Right lobe of liver (tissue), 6 donors: ENCODE measurements at regions not wholly inside any gene's neighbourhood (a gene's known extent, or its start where the extent isn't known, plus 50 kb on each side); places are given as distances from the start of the nearest gene placed in this dataset.

ENCODE experiments used
- ATAC-seq, 4 donors: fragments of 200-7000 bp; cut with Tn5 transposase; one replicate each; pipeline ENCODE4 v1.9.1; 2020; ENCODE audit warnings: mild to moderate bottlenecking in 4 of 4, moderate library complexity in 4 of 4
- DNase-seq, 3 donors: peaks; one replicate each; pipeline ENCODE4 v3.0.0-alpha.2; 2020
- H3K27ac ChIP-seq, 3 donors: fragments of 200-600 bp; one replicate each; pipeline ENCODE4 v1.8.0; 2022
- H3K27me3 ChIP-seq, 2 donors: fragments of 200-600 bp; one replicate each; pipeline ENCODE4 v1.8.0; 2022
- H3K36me3 ChIP-seq, 4 donors: fragments of 200-600 bp; sonication (generic) in 1 of 4; one replicate each; pipeline versions ENCODE4 v1.5.1 to v1.8.0; 2017 to 2022; ENCODE audit warnings: control low read depth in 1 of 4
- H3K4me1 ChIP-seq, 4 donors: fragments of 200-600 bp; sonication (generic) in 1 of 4; one replicate each; pipeline versions ENCODE4 v1.5.1 to v1.8.0; 2017 to 2022; ENCODE audit warnings: control low read depth in 1 of 4
- H3K4me3 ChIP-seq, 3 donors: fragments of 200-600 bp; one replicate each; pipeline ENCODE4 v1.8.0; 2022
- H3K9me3 ChIP-seq, 4 donors: fragments of 200-600 bp; sonication (generic) in 1 of 4; one replicate each; pipeline versions ENCODE4 v1.5.1 to v1.8.0; 2017 to 2022; ENCODE audit warnings: control low read depth in 1 of 4
- CTCF ChIP-seq, 4 donors: fragments of 200-600 bp in 3 of 4; fragments of 450-650 bp in 1 of 4; IDR thresholded peaks; one replicate each; pipeline versions ENCODE4 v1.5.1 to v1.8.0; 2016 to 2022; ENCODE audit warnings: antibody characterized with exemption in 4 of 4, mild to moderate bottlenecking in 2 of 4
- POLR2A ChIP-seq: fragments of 450-650 bp; IDR thresholded peaks from one replicate; pipeline ENCODE4 v1.6.1; 2017; ENCODE audit warnings: antibody characterized with exemption, mild to moderate bottlenecking
- WGBS: methylation state at CpG from one replicate; pipeline ENCODE4 v1.1.6; 2018; ENCODE audit warnings: low coverage, low lambda C conversion rate; ENCODE audit not compliant: insufficient coverage; ENCODE audit errors: missing lambda C conversion rate; 5-methylcytosine and 5-hydroxymethylcytosine counted together
- intact Hi-C, 2 donors: fragments of 100-400 bp; cut with DNase I; formaldehyde crosslinking; loops; one replicate each; pipeline versions ENCODE4 v1.11.2 to v1.14.1; 2022
- donor health status: DM: no; HTN: yes; CAD: no.
- donor health status: DM: no; HTN: no; CAD: no.
- donor health status: DM: no; HTN: no; CAD: no.
- donor health status: DM: no; HTN: yes; CAD: no.
- donor health status: DM: no; HTN: yes; CAD: no.

DNA sequence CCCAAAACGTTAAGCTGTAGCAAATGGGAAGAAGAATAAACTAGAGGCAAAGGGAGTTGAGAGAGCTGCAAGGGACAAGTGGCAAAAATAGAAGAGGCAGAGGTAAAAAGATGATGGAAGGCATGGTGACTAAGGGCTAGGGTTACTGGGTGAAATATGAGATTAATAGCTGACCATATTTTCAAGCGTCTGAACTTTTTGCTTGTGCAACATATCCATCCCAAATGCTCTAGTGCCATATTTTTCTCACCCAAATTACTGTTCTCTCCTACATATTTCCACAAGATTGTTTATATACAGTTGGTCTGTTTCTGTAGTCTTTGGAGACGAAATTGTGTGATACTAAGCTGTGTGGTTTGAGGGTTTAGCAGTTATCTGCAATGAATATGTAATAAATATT, 145.5 kb downstream of the GMNC start:
- Histone ChIP-seq H3K9me3 (no peaks in the 10 kb centered on the region), H3K27ac (no peak overlapping the region), H3K36me3 (no peaks in the 10 kb centered on the region), H3K4me1 (no peaks in the 10 kb centered on the region), H3K4me3 (no peak overlapping the region), H3K27me3 (no peaks in the 10 kb centered on the region)
- ATAC-seq (no peak), DNase-seq (no peak)
- WGBS, result 55% methylated on average over 3 of the region's 3 CpGs
- intact Hi-C loops, result no loop called here
- TF ChIP-seq POLR2A (no peak), CTCF (IDR thresholded peaks at IDR 0.05) (no peak)

DNA sequence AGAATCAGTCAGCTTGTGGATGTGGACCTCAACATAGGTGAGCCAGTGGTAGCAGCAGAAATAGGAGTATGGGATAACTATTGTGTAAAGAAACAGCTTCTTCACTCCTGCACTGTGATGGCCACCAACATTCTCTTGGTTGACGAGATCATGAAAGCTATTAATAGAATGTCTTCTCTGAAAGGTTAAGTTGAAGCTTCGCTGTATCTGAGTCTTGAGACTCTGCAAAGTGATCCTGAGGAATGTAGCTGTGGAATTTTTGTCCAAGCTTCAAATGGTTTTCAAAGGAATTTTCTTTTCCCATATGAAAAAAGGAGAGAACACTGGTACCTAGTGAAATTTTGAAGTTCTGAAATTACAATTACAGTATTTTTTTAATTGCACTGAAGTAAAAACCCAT, 146.3 kb downstream of the GMNC start:
- no peaks in the 10 kb centered on the region for H3K27me3 ChIP-seq
- H3K4me3 ChIP-seq, result no peak overlapping the region
- TF ChIP-seq POLR2A (no peak), CTCF (IDR thresholded peaks at IDR 0.05) (no peak)
- H3K27ac ChIP-seq, result no peak overlapping the region
- ATAC-seq, result no peak
- H3K9me3 ChIP-seq, result no peaks in the 10 kb centered on the region
- intact Hi-C loops, result no loop called here
- no peaks in the 10 kb centered on the region for H3K36me3 ChIP-seq
- 58% methylated on average over 2 of the region's 2 CpGs for WGBS
- DNase-seq, result no peak
- H3K4me1 ChIP-seq, result no peaks in the 10 kb centered on the region

GRCh38 chr3:190710723-190711122, 151.8 kb downstream of the GMNC start:
- Histone ChIP-seq H3K36me3 (no peaks in the 10 kb centered on the region), H3K4me1 (no peaks in the 10 kb centered on the region), H3K4me3 (no peak overlapping the region), H3K27me3 (no peaks in the 10 kb centered on the region), H3K9me3 (no peaks in the 10 kb centered on the region), H3K27ac (no peak overlapping the region)
- TF ChIP-seq CTCF (IDR thresholded peaks at IDR 0.05) (no peak), POLR2A (no peak)
- whole genome bisulfite sequencing, result 74% methylated on average over 2 of the region's 3 CpGs
- no peak for ATAC-seq
- intact Hi-C loops, result no loop called here
- no peak for DNase-seq

DNA sequence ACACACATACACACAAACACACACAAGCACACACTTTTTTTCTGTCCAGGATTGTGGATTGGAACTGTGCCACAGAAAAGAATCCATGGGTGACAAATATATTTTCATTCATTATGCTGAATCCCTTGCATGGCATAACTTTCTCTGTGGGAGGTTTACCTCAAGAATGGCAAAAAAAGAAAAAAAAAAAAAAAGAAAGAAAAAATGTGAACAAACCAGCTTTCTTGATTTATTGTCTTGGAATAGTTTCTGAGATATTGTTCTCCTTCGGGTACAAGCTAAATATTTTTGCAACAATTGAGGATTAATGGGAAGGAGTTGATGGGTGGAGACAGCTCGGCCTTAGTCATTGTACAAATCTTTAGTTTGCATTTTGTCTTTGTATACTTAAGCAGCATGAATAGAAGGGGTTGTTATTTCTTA, 153.1 kb downstream of the GMNC start:
- intact Hi-C loops, result loop anchor here in 1 of 2 donors (5.0 kb wide), 1 partner anchor 343 kb away; no protein-coding TSS in a partner anchor

More for the DNA sequence above, 153.1 kb downstream of the GMNC start:
- no peak for DNase-seq
- no peaks in the 10 kb centered on the region for H3K27me3 ChIP-seq
- no peaks in the 10 kb centered on the region for H3K36me3 ChIP-seq
- H3K4me1 ChIP-seq, result no peaks in the 10 kb centered on the region
- no peak for ATAC-seq
- H3K9me3 ChIP-seq, result no peaks in the 10 kb centered on the region
- no peak overlapping the region for H3K27ac ChIP-seq
- no peak for TF ChIP-seq CTCF (IDR thresholded peaks at IDR 0.05)
- no peak for TF ChIP-seq POLR2A
- no peak overlapping the region for H3K4me3 ChIP-seq
- 77% methylated on average over 2 of the region's 2 CpGs for WGBS
